ENCODE measurements at regions not wholly inside any gene's neighbourhood (a gene's known extent, or its start where the extent isn't known, plus 50 kb on each side); places are given as distances from the start of the nearest gene placed in this dataset.

DNA sequence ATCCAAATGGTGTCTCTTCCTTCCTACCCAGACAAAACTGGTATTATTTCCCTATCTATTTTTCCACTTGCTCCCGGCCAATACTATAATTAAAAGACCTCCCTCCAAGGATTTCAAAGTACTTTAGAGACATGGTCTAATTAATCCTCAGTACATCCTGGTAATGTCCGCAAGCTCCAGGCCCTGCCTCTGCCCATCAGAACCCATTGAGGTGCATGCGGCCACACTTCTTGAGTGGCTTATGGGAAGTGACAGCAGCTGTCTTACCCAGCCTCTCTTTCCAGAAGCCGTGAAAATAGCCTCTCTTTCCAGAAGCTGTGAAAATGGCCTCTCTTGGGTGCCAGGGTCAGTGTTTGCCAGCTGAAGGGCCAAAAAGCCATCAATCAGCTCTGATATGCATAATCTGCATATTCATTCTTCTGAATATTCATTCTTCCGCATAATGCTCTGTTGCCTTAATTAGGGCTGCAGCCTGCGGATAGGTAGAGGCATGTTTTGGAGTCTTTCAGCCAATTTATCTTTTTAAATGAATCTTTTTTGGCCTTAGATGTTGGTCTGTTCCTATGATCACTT, 148.4 kb upstream of the TMTC4 start:
- no peak for TF ChIP-seq GATA2 (IDR thresholded peaks at IDR 0.05; ENCODE audit: low read depth, low read length)
- no peak for TF ChIP-seq GATA3 (IDR thresholded peaks at IDR 0.05; ENCODE audit: low read depth, low read length)
